Lower leg skin (tissue), 4 donors: ENCODE measurements at regions not wholly inside any gene's neighbourhood (a gene's known extent, or its start where the extent isn't known, plus 50 kb on each side); places are given as distances from the start of the nearest gene placed in this dataset.
"Not testable (repeated sequence)": the region's sequence is repeated elsewhere in the genome, so short reads cannot be mapped to it uniquely, and the experiment has no call there.

ENCODE experiments used
- DNase-seq, 2 donors: peaks; one replicate each; pipeline ENCODE4 v3.0.0-alpha.2; 2019; ENCODE audit warnings: low spot score in 2 of 2
- H3K4me3 ChIP-seq: fragments of 200-600 bp; sonication (generic); 2 replicates; pipeline ENCODE4 v1.5.1; 2017; ENCODE audit warnings: mild to moderate bottlenecking, low read depth; ENCODE audit not compliant: poor library complexity, severe bottlenecking
- CTCF ChIP-seq, 3 donors: fragments of 450-650 bp; IDR thresholded peaks; one replicate each; pipeline ENCODE4 v1.5.1; 2016; ENCODE audit warnings: antibody characterized with exemption in 3 of 3, mild to moderate bottlenecking in 3 of 3, moderate library complexity in 2 of 3
- POLR2A ChIP-seq, 2 donors: fragments of 450-650 bp; IDR thresholded peaks; one replicate each; pipeline ENCODE4 v1.6.1; 2016 to 2017; ENCODE audit warnings: antibody characterized with exemption in 2 of 2, mild to moderate bottlenecking in 1 of 2, moderate library complexity in 1 of 2
- WGBS, 2 donors: methylation state at CpG; one replicate each; pipeline ENCODE4 v1.1.5; 2018; 5-methylcytosine and 5-hydroxymethylcytosine counted together
- intact Hi-C: fragments of 100-400 bp; cut with DNase I; formaldehyde crosslinking; loops from one replicate; pipeline ENCODE4 v1.15.0; 2023; ENCODE audit warnings: low total_unique reads

GRCh38 chr1:222904451-222904850 lies 89.6 kb downstream of the DISP1 start:
- DNase-seq: no peak
- TF ChIP-seq POLR2A (IDR thresholded peaks at IDR 0.05) (no peak), CTCF (IDR thresholded peaks at IDR 0.05) (no peak)
- H3K4me3 ChIP-seq: no peak overlapping the region
- intact Hi-C loops: no loop called here
- 95 to 97% methylated on average over 6 of the region's 6 CpGs for WGBS, 2 donors

- intact Hi-C loops: no loop called here
- DNase-seq: no peak
- no peak overlapping the region for H3K4me3 ChIP-seq
- WGBS, 2 donors: 92 to 95% methylated on average over 3 of the region's 3 CpGs
- TF ChIP-seq POLR2A (IDR thresholded peaks at IDR 0.05): no peak
Measured at GRCh38 chr1:222905151-222905550, 90.3 kb downstream of the DISP1 start.

GRCh38 chr1:222906271-222906739 lies 91.5 kb downstream of the DISP1 start:
- 96% methylated on average over 11 of the region's 11 CpGs for WGBS, 2 donors
- intact Hi-C loops, DNase-seq, H3K4me3 ChIP-seq: not testable (repeated sequence)

GRCh38 chr1:222909586-222909985 lies 94.7 kb downstream of the DISP1 start:
- 33 to 47% methylated on average over 4 of the region's 4 CpGs for WGBS, 2 donors
- DNase-seq: no peak
- no peak overlapping the region for H3K4me3 ChIP-seq
- TF ChIP-seq CTCF (IDR thresholded peaks at IDR 0.05): no peak
- intact Hi-C loops: no loop called here

GRCh38 chr1:222910699-222911098 lies 95.9 kb downstream of the DISP1 start:
- DNase-seq: no peak
- intact Hi-C loops: no loop called here
- H3K4me3 ChIP-seq: no peak overlapping the region
- TF ChIP-seq POLR2A (IDR thresholded peaks at IDR 0.05) (no peak), CTCF (IDR thresholded peaks at IDR 0.05) (no peak)

- TF ChIP-seq POLR2A (IDR thresholded peaks at IDR 0.05) (no peak), CTCF (IDR thresholded peaks at IDR 0.05) (no peak)
- 78 to 89% methylated on average over 1 of the region's 1 CpG for WGBS, 2 donors
- H3K4me3 ChIP-seq: no peak overlapping the region
- DNase-seq: no peak
- intact Hi-C loops: no loop called here
Measured at GRCh38 chr1:222911866-222912265, 97.0 kb downstream of the DISP1 start.

DNA sequence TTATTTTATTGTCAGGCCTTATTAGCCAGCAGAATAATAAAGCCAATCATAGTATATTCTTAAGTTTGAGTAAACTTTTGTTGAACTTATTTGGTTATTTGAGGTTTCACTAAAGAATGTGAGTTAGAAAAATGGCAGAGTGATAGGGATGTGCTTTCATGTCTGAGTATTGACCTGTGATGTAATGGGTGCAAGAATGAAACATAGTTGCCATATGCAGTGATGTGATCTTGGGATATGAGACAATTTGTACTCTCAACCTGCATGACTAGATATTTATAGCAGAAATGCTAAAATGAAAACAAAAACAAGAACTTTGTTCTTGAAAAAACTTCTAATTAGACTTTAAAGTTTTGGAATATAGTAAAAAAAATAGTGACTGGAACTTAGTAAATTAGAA lies 97.9 kb downstream of the DISP1 start:
- no peak for TF ChIP-seq CTCF (IDR thresholded peaks at IDR 0.05)
- no peak for TF ChIP-seq POLR2A (IDR thresholded peaks at IDR 0.05)
- intact Hi-C loops: no loop called here
- no peak for DNase-seq
- no peak overlapping the region for H3K4me3 ChIP-seq
